Nephron (organoid): ENCODE measurements at regions not wholly inside any gene's neighbourhood (a gene's known extent, or its start where the extent isn't known, plus 50 kb on each side); places are given as distances from the start of the nearest gene placed in this dataset.
A peak's percentile ranks its signal among the peaks of the same experiment; 100 is the strongest.

ENCODE experiments used
- H3K27ac Mint-ChIP-seq, 3 experiments: 2 replicates each; pipeline ENCODE4 v1.8.0; 2020; ENCODE audit warnings: mixed read lengths in 3 of 3, mild to moderate bottlenecking in 2 of 3, moderate library complexity in 1 of 3
- H3K27me3 Mint-ChIP-seq: 2 replicates; pipeline ENCODE4 v1.8.0; 2021; ENCODE audit warnings: low read depth, mild to moderate bottlenecking, moderate library complexity, mixed read lengths
- H3K36me3 Mint-ChIP-seq: 2 replicates; pipeline ENCODE4 v1.8.0; 2020; ENCODE audit warnings: low read depth, mixed read lengths
- H3K4me1 Mint-ChIP-seq: 2 replicates; pipeline ENCODE4 v1.8.0; 2020; ENCODE audit warnings: mixed read lengths
- H3K4me3 Mint-ChIP-seq, 3 experiments: 2 replicates each; pipeline ENCODE4 v1.8.0; 2020; ENCODE audit warnings: mild to moderate bottlenecking in 3 of 3, mixed read lengths in 3 of 3, moderate library complexity in 2 of 3
- H3K9me3 Mint-ChIP-seq: 2 replicates; pipeline ENCODE4 v1.8.0; 2020; ENCODE audit warnings: mixed read lengths
- TF ChIP-seq, protein P1 (sequence below), 3 experiments: fragments of 200-600 bp; sonication (generic); IDR thresholded peaks; one replicate each; pipeline ENCODE4 v1.5.0; 2021; ENCODE audit warnings: antibody characterized with exemption in 3 of 3; ENCODE audit not compliant: unreplicated experiment in 3 of 3

- TF ChIP-seq, protein P1, sequence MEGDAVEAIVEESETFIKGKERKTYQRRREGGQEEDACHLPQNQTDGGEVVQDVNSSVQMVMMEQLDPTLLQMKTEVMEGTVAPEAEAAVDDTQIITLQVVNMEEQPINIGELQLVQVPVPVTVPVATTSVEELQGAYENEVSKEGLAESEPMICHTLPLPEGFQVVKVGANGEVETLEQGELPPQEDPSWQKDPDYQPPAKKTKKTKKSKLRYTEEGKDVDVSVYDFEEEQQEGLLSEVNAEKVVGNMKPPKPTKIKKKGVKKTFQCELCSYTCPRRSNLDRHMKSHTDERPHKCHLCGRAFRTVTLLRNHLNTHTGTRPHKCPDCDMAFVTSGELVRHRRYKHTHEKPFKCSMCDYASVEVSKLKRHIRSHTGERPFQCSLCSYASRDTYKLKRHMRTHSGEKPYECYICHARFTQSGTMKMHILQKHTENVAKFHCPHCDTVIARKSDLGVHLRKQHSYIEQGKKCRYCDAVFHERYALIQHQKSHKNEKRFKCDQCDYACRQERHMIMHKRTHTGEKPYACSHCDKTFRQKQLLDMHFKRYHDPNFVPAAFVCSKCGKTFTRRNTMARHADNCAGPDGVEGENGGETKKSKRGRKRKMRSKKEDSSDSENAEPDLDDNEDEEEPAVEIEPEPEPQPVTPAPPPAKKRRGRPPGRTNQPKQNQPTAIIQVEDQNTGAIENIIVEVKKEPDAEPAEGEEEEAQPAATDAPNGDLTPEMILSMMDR (IDR thresholded peaks at IDR 0.05; ENCODE audit: unreplicated experiment in 3 of 3): no peak
- Mint-ChIP-seq H3K9me3 (no peaks in the 10 kb centered on the region), H3K4me1 (peaks cover 7% of the 10 kb centered on the region), H3K27ac (no peak overlapping the region), H3K4me3 (no peak overlapping the region), H3K27me3 (no peaks in the 10 kb centered on the region), H3K36me3 (no peaks in the 10 kb centered on the region)
These were observed 185.3 kb upstream of the SPOCK3 start for GRCh38 chr4:167419468-167420140.

DNA sequence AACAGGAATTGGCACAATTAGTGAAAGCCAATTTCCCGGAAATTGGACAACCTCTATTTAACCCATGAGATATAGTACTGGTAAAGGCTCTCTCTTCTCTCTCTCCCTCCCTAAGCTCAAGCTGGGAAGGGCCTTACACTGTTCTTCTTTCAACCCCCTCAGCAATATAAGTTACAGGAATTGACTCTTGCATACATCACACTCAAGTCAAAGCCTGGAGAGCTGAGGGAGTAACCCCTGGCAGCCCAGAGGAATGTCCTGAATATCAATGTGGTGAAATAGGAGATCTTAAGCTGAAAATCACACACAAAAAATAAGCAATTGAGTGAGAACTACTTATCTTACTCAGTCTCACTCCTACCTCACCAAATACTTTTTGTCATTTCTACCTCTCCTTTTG, 186.9 kb upstream of the SPOCK3 start:
- Mint-ChIP-seq H3K27ac (no peak overlapping the region), H3K9me3 (no peaks in the 10 kb centered on the region), H3K4me1 (peaks cover 7% of the 10 kb centered on the region), H3K27me3 (no peaks in the 10 kb centered on the region), H3K36me3 (no peaks in the 10 kb centered on the region), H3K4me3 (no peak overlapping the region)
- TF ChIP-seq, protein P1 (IDR thresholded peaks at IDR 0.05; ENCODE audit: unreplicated experiment in 3 of 3): no peak

DNA sequence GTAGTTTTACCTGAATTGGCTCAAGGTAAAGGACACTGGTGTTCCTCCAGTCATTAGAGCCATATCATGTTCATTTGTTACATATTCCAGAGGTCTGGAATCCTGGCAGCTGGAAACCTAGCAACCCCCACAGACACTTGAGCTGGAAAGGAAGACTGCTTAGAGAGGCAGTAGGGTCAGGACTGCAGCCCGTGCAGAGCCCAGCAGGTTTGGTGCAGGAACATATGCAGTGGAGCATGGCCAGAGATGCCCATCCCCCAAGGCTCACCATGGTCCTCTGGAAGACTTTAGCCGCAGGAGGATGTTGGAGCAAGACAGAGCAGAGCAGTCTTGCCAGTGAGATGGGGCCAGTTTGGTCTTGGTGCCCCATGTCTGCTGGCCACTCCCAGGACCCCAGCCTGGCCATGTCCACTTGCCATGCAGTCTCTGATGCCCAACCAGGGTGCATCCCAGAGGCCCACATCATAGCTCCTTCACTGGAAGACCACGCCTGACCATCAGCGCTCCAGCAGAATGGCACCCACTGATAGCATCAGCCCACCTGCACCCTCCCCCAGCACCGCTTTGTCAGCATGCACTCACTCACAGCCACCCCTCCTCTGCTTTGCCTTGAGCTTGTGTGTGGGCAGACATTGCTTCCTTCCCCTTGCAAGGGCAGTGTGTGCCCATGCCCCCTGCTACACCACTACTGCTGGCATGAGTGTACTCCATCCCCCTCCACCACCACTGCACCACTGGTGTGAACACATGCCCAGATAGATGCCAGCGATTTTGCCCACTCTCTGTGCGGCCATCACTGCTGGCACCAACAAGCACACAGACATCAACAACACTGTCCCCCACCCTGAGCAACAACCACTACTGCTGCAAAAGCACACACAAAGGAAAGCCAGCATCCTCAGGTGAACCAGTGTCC, 190.3 kb upstream of the SPOCK3 start:
- Mint-ChIP-seq H3K4me3 (no peak overlapping the region), H3K36me3 (no peaks in the 10 kb centered on the region), H3K9me3 (no peaks in the 10 kb centered on the region), H3K27me3 (no peaks in the 10 kb centered on the region), H3K4me1 (peaks cover 18% of the 10 kb centered on the region), H3K27ac (peak overlapping the region in 1 of 3 experiments; percentile 11)
- TF ChIP-seq, protein P1 (IDR thresholded peaks at IDR 0.05; ENCODE audit: unreplicated experiment in 3 of 3): no peak

- Mint-ChIP-seq H3K4me1 (peaks cover 11% of the 10 kb centered on the region), H3K27me3 (no peaks in the 10 kb centered on the region), H3K4me3 (no peak overlapping the region), H3K9me3 (peaks cover 4% of the 10 kb centered on the region), H3K36me3 (no peaks in the 10 kb centered on the region), H3K27ac (peak overlapping the region; percentile 25 to 80 (median 36))
- TF ChIP-seq, protein P1 (IDR thresholded peaks at IDR 0.05; ENCODE audit: unreplicated experiment in 3 of 3): no peak
These were observed 193.9 kb upstream of the SPOCK3 start for GRCh38 chr4:167428156-167428555.

DNA sequence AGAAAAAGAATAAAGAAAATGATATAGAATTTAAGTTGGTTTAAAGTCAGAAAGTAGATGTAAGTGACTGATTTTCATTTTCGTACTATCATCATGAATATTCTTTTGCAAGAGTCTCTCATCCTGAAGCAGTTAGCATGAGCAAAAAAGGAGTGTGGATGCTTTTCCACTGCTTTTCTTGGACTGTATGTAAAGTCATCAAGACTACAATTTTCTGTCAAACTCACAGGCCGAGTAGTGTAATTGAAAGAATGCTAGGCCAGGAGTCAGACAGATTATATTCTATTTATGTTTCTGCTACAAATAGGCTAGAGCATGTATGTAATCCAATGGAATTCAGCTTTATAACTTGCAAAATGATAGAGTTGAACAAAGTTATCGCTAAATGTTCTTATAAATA, 197.1 kb upstream of the SPOCK3 start:
- Mint-ChIP-seq H3K27ac (no peak overlapping the region), H3K4me3 (no peak overlapping the region), H3K36me3 (no peaks in the 10 kb centered on the region), H3K9me3 (peaks cover 7% of the 10 kb centered on the region), H3K27me3 (no peaks in the 10 kb centered on the region), H3K4me1 (peaks cover 11% of the 10 kb centered on the region)
- TF ChIP-seq, protein P1 (IDR thresholded peaks at IDR 0.05; ENCODE audit: unreplicated experiment in 3 of 3): no peak
